ENCODE measurements at regions not wholly inside any gene's neighbourhood (a gene's known extent, or its start where the extent isn't known, plus 50 kb on each side); places are given as distances from the start of the nearest gene placed in this dataset.

DNA sequence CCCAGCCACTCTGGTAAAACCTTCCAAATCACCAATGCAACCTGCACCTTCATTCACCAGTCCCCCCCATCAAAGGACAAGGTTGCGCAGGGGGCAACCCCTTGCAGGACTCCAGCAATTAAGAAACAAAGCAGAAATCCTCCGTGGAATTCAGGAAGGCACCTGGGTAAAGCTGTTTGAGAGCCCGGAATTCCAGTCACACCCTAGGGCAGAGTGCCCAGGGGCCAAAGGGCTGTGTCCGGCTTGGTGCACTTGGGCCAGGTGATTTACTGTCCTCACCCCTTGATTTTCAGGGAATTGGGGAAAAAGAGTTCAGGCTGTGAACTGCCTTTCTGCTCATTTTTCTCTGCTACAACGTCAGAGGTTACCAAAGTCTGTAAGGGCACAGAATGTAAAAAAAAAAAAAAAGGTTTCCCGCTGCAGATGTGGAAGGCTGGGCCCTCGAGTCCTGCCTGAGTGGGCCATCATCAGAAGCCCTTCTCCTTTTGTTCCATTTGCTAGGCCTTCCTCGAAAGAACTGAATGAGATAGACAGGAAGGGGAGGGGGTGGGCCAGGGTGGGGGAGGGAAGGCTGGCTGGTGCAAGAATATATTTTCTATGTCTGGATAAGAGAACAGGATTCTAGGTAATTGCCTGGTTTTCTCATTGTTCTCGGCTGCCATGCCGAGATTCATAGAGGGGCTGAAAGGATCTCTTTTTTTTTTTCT is 266.5 kb upstream of the PSMD7 start:
- no peak for DNase-seq

DNA sequence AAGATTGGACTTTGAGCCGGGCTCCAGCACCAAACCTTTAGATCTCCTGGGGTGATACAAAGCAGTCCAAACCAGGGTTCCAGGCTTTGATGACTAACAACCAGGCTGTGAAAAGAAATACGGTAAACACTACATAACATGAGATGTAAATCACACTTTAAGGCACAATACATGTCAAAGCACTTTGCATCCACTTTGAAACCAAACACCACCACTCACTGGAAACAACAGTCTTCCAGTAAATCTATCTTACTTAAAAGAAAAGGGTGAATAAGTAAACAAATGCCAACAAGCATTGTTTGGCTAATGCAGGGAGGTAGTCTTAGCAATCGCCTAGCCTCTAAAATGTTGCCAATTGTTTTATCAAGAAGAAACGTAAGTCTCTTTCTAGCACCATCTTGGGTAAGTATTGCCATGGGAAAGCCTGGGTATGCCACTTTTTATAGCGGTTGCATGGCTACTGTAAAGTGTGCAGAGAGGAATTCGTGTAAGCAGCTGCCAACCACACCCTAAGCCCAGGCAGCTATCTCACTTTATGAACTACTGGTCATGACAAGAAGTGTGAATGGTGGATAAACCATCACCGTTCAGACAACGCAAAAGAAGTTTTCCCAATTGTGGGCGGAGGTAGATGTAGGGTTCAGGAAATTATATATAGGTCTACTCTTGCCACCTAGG is 267.4 kb upstream of the PSMD7 start:
- DNase-seq = no peak

DNA sequence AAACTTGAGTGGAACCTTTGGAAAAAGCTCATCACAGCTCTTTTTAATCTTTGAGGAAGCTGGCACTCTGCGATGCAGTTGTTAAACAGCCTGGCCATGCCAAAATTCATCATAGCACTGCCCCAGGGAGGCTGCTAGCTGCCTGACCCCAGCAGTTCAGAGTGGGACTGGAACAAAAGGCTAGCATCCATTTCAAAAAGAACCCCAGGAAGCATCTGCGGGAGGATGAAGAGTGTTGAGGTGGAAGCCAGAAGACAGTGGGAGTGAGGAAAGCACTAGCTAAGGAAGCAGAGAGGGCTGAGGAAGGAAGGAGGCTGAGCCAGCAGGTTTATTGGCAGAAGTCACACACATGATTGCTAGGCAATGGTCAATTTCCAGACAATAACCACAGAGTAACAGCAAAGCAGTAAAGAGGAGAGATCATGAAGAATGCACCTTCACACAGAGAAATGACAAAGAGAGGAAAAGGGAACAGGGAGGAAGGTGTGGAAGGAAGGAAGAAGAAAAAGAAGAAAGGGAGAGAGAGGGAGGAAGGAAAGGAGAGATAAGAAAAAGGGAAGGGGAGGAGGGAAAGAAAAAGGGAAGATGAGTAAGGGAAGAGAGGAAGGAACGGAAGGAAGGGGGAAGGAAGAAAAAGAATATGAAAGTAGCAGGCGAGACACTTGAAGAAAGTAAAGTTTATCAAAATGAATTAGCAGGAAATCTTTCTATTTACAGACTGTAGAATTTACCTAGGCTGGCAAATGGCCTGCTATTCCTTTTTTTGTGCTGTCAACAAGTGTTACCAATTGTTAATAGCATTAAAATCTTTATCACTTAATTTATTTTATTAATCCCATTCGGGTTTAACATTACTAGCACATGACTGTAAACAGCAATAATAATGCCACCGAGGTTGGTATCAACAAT is 270.0 kb upstream of the PSMD7 start:
- no peak for DNase-seq

DNA sequence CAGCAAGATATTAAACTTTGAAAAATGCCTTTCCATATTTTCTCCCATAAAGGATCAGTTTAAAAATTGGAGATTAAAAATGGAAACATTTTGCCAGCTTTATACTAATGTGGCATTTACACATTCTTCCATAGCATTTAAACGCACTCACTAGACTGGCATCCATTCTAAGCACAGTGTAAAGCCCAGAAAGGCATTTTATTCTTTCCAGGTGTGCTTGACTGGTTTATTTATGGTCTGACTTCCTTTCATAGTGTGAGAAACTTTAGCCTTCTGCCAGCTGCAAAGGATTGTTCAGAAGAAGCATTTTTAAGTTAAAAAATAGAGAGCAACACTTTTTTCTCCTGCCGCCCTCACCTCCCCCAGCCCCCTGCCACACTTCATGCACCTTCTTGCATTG is 271.7 kb upstream of the PSMD7 start:
- no peak for DNase-seq

DNA sequence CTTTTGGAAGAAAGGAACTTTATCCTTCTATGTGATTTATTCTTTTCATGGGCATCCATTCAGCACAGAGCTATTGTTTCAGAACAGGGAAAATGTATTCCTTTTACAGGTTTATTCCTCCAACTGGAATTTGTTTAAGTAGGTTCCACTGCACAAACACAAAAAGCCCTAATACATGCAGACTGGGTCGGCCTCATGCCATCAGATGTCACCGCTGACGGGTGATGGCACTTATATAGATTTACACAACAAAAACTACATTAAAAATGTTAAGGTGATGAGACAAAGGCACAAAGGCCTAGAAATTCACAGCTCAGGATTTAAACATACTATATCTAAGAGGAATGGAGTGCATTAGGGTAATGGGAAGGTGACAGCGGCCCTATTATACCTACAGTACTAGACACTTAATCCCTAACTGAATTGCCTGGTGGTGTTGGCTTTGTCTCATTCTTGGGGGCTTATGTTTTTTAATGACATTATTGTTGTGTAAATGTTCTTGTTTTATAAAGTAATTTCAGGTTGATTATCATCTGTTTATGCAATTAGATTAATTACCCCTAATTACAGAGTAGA is 276.4 kb upstream of the PSMD7 start:
- DNase-seq = no peak

DNA sequence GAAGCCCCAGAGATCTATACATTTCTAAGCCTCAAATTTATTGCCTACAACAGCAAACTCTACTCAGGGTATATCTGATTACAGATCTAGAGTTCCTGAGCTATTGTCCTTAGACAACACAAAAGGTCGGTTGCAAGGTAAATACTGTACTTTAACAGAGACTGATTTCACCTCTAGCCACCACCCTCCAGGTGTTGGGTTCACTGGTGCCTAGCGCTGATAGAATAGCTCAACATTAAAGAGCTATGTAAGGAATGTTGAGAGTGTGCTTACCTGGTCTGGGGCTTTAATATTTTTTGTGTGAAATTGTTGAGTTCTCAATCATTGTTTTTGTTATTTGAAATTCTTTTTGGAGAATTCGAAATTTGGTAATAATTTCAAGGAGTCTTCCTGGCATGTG is 277.0 kb upstream of the PSMD7 start:
- DNase-seq = no peak

DNA sequence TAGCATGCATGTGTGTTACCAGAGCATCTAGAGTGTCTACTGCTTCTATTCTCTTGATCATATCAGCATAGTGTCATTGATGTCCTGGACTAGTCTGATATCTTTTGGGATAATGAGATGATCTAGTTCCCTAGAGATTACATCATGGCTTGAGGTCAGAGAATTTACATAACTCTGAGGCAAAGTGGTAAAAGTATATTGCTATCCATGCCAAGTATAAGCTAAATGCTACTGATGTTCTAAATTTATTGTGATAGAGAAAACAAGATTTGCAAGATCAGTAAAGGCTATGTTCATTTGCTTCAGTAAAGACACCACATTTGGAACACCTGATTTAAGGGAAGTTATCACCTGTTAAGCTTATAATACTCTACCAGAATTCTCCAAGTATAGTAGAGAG is 280.7 kb upstream of the PSMD7 start:
- no peak for DNase-seq

DNA sequence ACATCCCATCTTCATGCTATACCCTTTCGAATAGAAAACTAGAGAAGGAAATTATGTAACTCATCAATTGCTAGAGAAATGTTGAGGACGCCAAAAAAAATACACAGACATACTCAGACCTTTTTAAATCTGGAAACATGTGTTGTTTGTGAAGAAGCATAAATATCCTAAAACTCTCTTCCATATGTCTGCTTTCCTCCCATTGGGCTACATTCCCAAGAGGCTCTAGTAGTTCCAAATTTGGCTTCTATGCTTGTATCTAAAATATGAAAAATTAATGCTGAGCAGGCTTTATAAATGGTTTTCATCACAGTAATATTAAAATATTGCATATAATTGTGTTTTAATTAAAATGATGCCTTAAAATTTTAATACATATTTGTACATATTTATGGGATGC is 297.9 kb upstream of the PSMD7 start:
- DNase-seq = no peak

DNA sequence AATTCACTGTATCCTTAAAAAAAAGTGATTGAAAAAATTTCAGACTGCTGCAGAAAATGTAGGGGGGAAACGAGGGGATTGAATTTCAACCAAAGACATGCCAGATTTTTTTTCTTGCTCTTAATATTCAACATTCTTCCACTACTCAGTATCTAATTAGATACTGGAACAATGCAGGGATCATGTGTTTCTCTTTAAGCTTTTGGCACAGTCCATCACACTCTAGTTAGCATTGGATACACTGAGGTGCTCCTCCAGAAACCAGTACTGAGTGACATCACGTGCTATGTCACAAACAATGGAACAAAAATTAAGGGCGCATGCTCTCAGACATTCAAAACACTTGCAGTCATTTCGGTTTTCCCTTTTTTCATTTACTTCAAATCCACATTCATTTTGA is 298.6 kb upstream of the PSMD7 start:
- no peak for DNase-seq

DNA sequence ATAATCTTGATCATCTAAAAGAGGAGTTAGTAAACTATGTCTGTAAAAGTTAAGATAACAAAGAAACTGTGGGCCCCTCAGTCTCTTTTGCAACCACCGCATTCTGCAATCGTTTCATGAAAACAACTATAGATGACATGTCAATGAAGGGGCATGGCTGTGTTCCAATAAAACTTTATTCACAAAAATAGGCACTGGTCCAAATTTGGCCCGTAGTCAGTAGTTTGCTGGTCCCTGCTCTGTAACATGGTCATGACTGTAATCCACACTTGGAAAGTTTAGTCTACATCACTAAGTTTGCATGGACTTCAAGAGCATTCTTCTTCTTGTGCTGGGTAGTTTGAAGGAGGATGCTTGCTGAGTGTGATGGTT is 299.3 kb upstream of the PSMD7 start:
- no peak for DNase-seq

DNA sequence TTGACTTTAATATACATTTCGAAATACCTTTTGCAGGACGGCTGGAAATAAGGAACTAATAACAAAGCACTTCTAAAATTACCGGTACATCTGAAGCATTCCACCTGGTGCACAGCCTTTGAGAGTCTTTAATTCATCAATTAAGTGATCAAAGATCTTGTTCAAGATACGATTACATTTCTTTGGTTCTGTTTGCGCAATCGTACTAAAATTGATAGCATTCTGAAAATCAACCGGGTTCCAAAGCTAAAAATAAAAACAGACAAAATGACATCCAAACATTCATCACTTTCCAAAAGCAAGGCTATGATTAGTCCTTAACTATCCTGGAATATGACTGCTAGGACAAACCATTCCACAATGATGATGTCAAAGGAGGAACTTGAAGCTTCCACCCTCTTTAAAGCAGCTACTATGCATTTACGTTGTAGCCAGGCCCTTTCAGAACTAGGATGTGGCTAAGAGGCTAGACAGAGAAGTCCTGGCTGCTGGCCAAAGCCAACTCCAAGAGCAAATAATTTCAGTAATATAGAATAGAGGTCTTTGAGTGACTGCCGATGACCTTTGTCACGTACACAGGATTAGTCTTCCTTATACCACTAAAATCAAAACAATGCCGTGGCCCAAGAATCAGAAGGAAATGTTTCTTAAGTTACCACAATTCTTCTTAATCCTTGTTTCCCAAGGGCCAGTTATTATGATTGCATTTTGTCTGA is 299.8 kb upstream of the PSMD7 start:
- DNase-seq = no peak

DNA sequence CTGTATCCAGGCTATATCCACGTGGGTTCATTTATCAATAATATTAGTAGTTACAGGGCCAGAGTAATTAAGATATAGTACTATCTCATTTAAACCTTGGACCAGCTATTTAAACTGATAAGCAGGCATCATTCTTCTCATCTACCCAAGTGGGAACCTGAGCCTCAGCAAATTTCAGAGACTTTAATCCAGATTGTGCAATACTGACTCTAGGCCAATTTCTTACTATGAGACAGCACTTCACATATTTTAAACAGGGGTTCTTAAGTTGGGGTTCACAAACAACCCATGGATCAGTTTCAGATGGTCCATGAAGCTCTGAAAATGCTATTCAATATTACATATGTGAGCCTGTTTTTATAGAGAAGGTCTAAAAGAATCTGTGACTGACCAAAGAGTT is 302.7 kb upstream of the PSMD7 start:
- no peak for DNase-seq

DNA sequence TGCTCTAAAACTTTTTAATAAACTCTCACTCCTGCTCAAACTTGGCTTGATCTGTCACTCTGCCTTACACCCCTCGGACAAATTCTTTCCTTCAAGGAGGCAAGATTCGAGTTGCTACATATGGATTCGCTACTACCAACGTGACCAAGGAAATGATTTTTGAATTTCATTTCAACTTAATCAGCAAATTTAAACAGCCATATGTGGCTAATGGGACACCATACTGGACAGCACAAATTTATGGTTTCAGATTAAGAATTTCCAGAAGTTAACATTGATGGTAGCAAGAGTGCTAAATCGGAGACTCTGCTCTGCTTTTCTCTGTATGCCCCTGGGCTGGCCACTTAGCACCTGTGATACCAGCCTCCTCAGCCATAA is 318.2 kb upstream of the PSMD7 start:
- DNase-seq = no peak

DNA sequence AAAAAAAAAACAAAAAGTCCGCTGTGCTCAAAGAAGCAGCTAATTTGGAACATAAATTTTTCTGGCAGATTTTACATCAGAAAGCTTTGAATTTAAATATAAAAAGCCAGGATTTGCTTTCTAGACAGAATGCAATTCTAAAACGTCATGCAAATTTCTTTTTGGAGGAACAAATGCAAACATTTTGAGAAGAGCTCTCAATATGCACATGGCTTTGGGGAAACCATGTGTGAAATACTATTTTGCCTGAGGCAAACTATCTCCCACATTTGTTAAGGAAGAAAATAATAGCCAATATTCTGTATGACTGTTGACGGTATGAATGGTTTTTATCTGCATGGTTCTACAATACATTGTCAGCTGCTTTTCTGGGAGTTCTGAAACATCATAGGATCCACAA is 320.0 kb upstream of the PSMD7 start:
- no peak for DNase-seq

DNA sequence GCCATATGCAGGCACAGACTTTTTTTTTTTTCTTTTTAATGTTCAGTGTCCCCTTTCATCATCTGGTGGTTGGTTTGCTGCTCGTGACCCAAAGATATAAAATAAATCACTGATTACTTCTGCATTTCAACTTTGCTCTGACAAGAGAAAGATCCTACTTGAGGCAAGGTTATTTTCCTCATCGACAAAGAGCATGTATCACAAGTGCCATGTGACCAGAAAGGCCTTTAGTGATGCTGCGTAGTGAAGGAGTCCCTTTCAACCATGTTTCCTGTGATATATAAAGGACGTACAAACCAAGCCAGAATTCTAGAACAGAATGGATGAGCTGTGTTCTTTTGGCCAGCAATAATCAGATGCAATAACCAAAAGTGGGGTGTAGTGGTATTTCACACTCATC is 323.4 kb upstream of the PSMD7 start:
- DNase-seq = no peak

DNA sequence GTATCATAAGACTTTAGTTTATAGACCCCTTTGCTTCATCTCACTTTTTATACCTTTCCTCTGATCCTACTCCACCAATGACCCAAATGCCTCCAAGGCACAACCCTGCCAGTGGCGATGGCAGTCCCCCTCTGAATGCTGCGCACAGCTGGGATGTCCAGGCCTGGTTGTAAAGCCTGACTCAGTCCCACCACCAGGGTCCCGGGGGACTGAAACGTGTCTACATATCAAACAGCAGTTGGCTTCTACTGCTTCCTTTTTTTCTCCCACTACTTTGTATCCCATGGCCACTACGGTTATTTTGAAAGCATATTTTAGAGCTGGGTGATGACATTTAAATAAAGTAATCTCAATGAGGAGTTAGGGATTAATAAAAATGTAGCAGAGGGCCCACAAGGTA is 329.8 kb upstream of the PSMD7 start:
- DNase-seq = no peak

DNA sequence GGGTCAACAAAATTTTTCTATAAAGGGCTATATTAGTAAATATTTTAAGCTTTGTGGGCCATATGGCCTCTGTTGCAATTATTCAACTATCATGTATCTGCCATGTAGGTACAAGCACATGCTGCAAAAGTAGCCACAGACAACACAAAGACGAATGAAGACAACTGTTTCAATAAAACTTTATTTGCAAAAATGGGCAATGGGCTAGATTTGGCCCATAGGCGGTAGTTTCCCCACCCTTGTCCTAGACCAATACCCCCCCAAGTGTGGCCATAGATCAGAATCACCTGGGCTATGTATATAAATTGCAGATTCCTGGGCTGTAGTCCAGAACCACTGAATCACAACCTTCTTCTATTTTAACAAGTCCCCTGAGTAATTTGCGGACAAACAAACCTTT is 331.0 kb upstream of the PSMD7 start:
- no peak for DNase-seq

DNA sequence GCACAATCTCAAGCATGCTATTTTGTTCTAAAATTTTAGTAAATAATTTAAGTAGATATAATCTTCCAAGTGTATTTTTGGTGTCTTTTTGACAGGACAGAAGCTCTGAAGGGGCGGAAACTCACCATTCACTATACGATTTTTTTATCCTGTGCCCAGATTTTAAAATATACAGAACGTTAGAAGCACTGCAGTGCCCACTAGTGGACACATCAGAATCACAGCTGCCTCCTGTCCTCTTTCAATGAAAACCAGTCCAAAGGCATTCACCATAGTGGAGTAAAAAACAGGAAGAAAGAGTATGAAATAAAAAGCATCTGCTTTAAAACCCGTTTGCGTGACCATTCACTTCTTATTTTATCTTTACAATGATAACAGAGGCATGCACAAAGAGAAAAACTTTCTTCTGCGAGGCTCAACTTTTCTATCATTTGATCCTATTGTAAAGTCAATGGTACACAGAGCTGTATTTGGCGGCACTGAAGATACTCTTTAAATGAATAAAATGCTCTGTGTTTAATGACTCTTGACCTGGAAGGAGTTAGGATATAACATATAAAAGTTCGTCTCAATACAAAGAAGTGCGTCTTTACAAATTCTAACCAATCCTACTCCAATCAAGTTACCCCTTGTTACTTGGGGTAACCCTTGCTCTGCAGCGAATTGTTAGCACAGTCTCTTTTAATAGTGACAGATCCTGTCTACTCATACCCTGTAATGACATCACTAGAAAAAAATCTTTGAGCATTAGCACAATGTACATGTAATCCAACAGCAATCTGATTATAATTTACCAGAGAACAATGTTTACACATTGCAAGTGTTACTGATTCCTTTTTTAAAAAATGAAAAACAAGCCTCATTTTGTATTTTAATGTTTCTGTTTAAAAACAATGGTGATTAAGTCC is 339.8 kb upstream of the PSMD7 start:
- DNase-seq = no peak

DNA sequence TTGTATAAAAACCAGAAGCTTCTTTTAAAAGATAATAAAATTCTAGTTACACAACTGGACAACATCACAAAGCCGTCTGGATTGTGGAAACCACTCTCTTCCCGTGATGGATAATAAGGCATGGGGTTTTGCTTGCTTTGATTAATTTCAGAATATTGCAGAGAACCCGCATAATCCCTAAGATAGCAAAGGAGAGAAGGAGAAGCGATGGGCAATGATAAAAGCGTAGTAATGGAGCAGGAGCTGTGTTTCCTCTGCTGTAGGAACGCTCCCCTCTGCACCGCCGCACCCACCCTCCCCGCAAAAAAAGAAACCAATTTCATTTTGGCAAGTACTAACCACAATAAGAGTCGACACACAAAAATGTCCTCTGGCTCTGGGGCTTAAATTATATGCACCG is 340.9 kb upstream of the PSMD7 start:
- no peak for DNase-seq

DNA sequence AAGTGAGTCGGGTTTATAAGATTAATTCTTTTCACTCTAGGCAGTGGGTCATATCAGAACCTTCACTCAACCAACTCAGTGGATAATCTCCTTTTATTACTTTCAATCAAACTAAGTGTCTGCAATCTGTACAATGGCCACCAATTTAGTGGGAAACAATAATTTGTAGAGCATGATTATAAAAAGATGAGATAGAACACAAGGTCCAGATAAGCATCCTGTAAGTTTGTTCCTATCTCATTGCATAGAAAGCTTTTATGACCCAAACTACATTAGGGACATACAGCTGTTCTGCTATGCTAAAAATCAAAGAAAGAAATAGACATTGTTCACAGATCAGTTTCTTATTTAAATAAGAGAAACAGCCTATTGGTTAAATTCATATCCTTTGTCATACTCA is 341.4 kb upstream of the PSMD7 start:
- DNase-seq = no peak

DNA sequence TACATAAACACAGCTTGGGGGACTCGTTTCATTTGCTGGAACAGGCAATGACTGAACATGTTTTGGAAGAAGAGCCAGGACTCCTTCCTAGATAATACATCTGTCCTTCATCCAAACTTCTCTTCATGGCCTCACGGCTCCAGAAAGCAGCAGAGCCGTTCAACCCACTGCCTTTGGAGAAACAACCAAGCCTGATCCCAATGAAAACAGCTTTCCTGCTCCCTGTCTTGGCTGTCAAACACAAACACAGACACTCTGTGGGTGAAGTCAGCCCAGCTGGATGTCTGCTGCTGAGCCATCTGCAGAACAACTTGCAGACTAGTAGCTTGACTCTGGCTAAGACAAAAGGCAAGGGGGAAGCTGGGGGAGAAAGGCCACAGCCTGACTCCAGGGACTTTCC is 345.1 kb upstream of the PSMD7 start:
- DNase-seq = no peak
